KBM-7 (cell line): ENCODE measurements at regions not wholly inside any gene's neighbourhood (a gene's known extent, or its start where the extent isn't known, plus 50 kb on each side); places are given as distances from the start of the nearest gene placed in this dataset.

Experiments
- DNase-seq: peaks from one replicate; pipeline ENCODE4 v3.0.0-alpha.2; 2015
- in situ Hi-C: fragments of 300-500 bp; cut with MboI; formaldehyde crosslinking; loops from 2 replicates; pipeline ENCODE4 v1.14.3; 2020; ENCODE audit warnings: low sequenced_read_pairs, low pct_unique_long_range_greater_than_20kb, mixed read lengths

GRCh38 chr1:58391056-58391455, 155.5 kb downstream of the OMA1 start:
- peak; percentile 58 for DNase-seq
- in situ Hi-C loops = no loop called here

GRCh38 chr1:58390091-58390490, 156.4 kb downstream of the OMA1 start:
- in situ Hi-C loops = no loop called here
- DNase-seq = no peak

- DNase-seq = no peak
- in situ Hi-C loops = no loop called here
Observed at GRCh38 chr1:58380345-58380744, 166.2 kb downstream of the OMA1 start.

DNA sequence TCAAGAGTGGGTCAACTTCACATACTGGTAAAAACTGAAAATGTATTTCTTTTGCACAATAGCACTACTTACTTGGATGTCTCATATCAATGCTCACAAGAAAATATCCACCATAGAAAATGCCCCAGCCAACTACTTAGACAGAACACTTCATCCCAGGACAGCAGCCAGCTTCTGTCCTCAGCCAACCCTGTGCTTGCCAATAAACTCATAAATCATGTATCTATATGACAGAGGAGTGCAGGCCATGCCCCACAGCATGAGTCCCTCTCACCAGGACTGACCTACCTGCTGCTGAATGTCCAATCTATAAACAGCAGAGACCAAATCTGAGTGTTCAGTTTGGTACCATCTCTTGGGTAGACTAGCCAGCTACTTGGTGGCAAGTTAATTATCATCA, 179.3 kb downstream of the OMA1 start:
- DNase-seq = no peak
- in situ Hi-C loops = no loop called here

DNA sequence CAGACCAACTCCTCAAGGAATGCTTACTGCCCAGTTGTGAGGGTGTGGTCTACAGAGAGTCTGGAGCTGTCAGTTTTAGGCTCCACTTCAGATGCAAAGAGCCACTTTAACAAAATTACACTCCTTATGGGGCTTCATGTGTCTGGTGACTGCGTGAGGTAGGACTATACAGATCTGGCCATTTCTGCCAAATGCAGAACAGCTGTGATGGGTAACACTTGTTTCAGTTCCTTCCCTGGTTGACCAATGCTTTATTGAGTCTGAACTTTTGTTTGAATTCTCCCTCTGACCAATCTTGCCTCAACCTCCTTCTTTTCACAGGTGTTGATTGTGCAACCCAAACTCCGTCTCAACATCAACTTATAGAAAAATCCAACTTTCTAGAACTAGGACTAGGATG, 181.2 kb downstream of the OMA1 start:
- no peak for DNase-seq
- in situ Hi-C loops = no loop called here

DNA sequence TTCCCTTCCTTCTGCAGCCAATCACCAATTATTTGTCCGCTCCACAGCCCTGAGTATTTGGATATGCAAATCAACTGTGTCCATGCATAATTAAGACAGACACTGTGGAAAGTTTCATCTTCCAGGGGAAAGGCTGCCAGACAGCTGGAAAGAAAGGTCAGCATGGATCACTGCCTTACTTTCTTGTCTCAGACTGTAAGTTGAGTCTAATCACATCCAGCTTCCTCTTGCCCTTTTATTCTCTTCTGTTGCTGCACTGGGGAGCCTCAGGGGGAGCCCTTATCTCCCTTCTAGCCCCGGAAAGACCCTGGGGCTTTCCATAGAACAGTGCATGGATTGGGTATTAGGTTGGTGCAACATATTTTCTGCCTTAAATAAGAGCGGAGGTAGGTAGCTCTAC, 182.9 kb downstream of the OMA1 start:
- in situ Hi-C loops = no loop called here
- no peak for DNase-seq

DNA sequence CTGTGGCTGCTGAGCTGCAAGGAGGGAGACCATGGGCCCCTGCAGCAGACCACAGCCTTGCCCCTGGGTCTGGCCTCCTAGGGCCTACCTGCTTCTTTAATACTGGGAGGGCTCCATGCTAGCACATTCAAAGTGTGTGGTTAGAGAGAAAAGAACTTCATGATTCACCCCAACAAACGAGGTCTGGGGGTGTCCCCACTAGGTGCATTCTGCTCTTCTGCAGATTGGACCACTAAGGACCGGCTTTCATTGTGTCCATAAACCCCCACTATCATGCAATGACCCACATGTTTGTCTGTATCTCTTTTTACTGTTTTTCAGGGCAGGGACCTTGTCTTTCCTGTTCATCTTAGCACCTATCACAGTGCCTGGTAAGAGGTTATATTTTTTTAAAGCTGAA, 185.4 kb downstream of the OMA1 start:
- in situ Hi-C loops = no loop called here
- DNase-seq = no peak

DNA sequence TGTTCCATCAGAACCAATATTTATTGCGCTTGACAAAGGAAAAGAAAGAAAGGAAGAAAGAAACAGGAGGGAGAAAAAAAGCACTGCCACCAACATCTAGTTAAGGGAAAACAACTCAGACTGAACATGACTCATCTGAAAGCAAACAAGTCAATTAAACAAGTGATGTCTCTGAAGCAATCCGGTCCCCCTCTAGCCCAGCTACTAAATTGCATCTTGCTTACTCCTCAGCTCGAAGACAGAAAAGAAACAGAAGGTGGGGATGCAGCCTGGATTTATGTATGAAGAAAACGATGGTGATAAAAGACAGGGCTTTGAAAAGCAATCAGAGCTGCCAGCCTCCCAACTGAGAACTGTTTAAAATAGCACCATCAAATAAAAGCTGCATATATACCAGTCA, 188.2 kb downstream of the OMA1 start:
- in situ Hi-C loops = no loop called here
- DNase-seq = no peak

- in situ Hi-C loops = no loop called here
- DNase-seq = no peak
Observed at GRCh38 chr1:58356402-58356801, 190.1 kb downstream of the OMA1 start.

- in situ Hi-C loops = no loop called here
- no peak for DNase-seq
Observed at GRCh38 chr1:58353168-58353567, 193.4 kb downstream of the OMA1 start.

GRCh38 chr1:58352476-58353092, 193.9 kb downstream of the OMA1 start:
- in situ Hi-C loops = no loop called here
- no peak for DNase-seq

DNA sequence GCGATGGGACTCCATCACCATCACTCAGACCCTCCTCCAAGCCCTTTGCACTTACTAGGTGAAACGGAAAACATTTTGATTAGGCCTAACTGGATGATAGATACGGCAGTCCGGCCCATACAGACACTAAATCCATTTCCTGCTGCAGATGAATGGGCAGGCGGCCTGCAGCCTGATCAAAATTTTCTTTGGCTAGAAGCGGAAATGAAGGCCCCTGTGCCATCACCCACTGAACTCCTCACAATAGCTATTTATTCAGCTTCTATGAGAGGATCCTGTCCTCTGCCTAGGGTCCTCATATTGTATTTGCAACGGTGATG, 200.5 kb downstream of the OMA1 start:
- DNase-seq = no peak
- in situ Hi-C loops = no loop called here

GRCh38 chr1:58345215-58346035, 201.1 kb downstream of the OMA1 start:
- no peak for DNase-seq
- in situ Hi-C loops = no loop called here

DNA sequence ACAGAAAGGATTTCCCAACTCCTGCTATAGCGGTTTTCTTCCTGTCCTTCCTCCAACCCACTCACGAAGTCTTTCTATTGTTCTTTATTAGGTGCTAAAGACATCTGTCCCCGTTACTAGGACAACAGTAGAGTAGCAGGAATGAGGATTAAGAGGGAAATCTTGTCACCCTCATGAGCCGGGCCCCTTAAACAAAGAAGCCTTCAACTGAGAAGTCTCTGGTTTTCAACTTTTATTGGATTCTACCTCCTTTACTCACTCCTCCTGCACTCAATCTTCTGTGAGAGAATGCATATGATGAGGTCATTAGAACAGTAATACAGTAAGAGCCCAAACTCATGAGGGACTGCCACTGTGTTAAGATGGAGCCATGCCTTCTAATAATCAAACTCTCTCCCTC, 206.3 kb downstream of the OMA1 start:
- DNase-seq = no peak
- in situ Hi-C loops = no loop called here

DNA sequence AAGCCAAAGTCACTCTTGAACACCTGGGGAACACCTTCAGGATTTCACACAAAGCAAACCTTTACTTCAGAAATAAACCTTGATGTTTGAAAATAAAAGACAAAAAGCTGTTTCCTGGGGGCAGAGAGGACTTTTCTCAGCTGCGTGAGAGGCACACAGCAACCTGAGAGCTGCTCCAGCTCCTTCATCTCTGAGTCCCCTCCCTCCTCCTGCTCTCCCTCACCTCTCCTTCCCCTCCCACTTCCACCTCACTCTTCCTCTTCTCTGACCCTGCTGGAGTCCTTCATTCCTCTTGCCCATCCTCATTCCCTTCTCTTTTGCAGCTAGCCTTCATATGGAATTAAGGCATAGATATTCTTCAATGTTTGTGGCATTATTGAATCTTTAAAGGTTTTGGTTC, 208.4 kb downstream of the OMA1 start:
- in situ Hi-C loops = no loop called here
- no peak for DNase-seq

DNA sequence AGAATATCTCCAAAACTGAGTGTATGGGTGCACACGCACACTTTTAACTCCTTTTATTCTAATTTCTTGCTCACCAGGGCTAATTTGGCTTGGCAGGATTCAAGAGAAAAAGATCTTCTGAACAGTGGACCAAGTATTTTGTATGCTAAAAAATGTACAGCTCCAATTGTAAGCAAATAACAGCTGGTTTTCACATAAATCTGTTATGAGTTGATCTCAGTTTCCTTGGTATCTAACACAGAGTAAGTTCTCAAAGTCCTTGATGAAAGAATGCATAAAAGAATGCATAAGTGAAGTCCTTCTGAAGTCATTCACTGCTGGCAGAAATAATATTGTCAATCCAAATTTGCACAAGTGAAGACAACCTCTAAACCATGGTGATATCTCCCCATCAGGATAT, 213.0 kb downstream of the OMA1 start:
- in situ Hi-C loops = no loop called here
- no peak for DNase-seq

GRCh38 chr1:58331156-58331555, 215.4 kb downstream of the OMA1 start:
- DNase-seq = no peak
- in situ Hi-C loops = no loop called here

DNA sequence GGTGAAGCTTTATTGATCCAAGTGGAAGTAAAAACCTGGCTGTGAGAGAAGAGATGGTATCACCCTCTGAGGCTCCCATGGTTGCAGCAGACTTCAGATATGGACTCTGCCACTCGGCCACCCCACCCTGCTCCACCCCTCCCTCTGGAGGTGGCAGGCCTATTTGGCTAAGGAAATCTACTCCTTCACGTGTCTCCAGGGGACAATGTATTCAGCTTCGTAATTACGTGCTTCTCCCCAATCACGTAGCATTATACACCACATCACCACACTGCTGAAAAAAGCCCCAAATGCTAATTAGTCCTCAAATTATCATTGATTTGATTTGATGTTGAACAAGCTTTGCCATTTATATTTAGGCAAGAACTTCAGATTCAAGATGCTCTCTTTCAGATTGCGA, 220.7 kb downstream of the OMA1 start:
- DNase-seq = no peak
- in situ Hi-C loops = no loop called here

DNA sequence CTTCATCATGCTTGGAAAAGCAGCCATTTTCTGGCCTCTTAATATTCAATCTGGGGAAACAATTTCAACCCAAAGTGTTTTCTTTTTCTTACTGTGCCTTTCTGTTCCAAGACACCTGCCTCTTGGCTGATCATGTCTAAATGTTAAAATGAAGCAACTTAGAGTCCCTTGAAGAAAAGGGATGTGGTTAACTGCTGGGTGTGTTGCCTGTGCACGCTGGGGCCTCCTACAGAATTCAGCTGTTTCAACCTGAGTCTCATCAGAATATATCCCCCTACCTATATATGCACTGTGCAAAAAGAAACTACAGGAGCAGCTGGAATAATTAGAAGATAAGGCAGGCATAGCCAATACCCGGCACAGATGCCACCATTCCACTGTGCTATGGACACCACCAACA, 222.0 kb downstream of the OMA1 start:
- in situ Hi-C loops = no loop called here

DNA sequence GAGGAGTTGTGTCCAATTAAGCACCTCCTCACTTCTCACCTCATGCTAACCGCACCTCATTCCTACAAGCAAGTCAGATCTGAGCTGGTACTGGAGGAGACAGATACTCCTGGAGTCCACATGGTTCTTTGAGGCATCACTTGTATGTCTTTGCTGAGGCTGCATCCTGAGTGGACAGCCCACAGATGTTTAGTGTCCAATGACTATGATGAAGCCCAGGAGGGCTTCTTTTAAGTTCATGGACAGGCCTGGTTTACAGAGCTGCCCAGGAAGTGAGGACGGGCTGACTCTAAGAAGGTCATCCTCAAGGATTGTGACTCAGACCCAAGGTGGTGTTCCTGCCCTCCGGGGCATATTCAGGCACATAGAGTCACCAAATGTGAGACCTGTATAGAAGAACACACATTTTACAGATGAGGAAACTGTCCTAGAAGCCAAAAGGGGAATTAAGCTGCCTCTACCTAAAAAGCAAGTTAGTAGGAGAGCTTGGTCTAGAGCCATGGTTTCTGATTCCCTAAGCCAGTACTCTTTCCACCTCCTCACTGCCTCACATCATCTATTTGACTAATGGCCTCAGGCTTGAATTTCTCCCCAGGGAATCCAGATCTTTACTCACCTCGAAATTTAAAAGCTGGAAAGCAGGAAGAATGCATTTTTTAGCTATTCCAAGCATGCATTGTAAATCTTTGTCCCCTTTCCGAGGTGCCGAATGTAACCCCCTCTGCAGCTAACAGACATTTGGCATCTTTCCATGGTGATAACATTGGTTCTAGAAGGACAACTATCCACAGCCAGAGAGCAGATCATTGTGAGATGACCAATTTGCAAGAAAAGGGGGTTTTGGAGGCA, 228.1 kb downstream of the OMA1 start:
- in situ Hi-C loops = no loop called here
- DNase-seq = no peak

More for the DNA sequence above, 222.0 kb downstream of the OMA1 start:
- no peak for DNase-seq
